ENCODE measurements at regions not wholly inside any gene's neighbourhood (a gene's known extent, or its start where the extent isn't known, plus 50 kb on each side); places are given as distances from the start of the nearest gene placed in this dataset.

- TF ChIP-seq CTCF (IDR thresholded peaks at IDR 0.05): no peak
- no peak for TF ChIP-seq EP300 (IDR thresholded peaks at IDR 0.05)
- no peak for TF ChIP-seq POLR2AphosphoS5 (IDR thresholded peaks at IDR 0.05)
- TF ChIP-seq POLR2A (IDR thresholded peaks at IDR 0.05): no peak
These were observed 481.0 kb upstream of the ADAMTS5 start for GRCh38 chr21:27447843-27448242.

Data from suprapubic skin (tissue), 4 donors.